Suprapubic skin (tissue), 4 donors: ENCODE measurements at regions not wholly inside any gene's neighbourhood (a gene's known extent, or its start where the extent isn't known, plus 50 kb on each side); places are given as distances from the start of the nearest gene placed in this dataset.

Source experiments
- DNase-seq, 2 donors: peaks; one replicate each; pipeline ENCODE4 v3.0.0-alpha.2; 2019; ENCODE audit warnings: low spot score in 2 of 2
- H3K27ac ChIP-seq: fragments of 200-600 bp; sonication (generic); one replicate; pipeline ENCODE4 v1.5.1; 2019
- H3K27me3 ChIP-seq: fragments of 200-600 bp; sonication (generic); one replicate; pipeline ENCODE4 v1.5.1; 2019
- H3K36me3 ChIP-seq: fragments of 200-600 bp; sonication (generic); one replicate; pipeline ENCODE4 v1.5.1; 2019
- H3K4me1 ChIP-seq: fragments of 200-600 bp; sonication (generic); one replicate; pipeline ENCODE4 v1.5.1; 2019
- H3K4me3 ChIP-seq: fragments of 200-600 bp; sonication (generic); one replicate; pipeline ENCODE4 v1.5.1; 2019; ENCODE audit warnings: mild to moderate bottlenecking
- H3K9me3 ChIP-seq: fragments of 200-600 bp; sonication (generic); one replicate; pipeline ENCODE4 v1.5.1; 2019
- CTCF ChIP-seq, 2 donors: fragments of 200-600 bp in 1 of 2; fragments of 450-650 bp in 1 of 2; sonication (generic) in 1 of 2; IDR thresholded peaks; one replicate each; pipeline ENCODE4 v1.5.1; 2016 to 2019; ENCODE audit warnings: antibody characterized with exemption in 2 of 2, mild to moderate bottlenecking in 1 of 2, moderate library complexity in 1 of 2
- EP300 ChIP-seq: sonication (generic); formaldehyde crosslinking; IDR thresholded peaks from one replicate; pipeline ENCODE4 v1.6.1; 2017; ENCODE audit warnings: antibody characterized with exemption
- POLR2A ChIP-seq, 2 donors: fragments of 450-650 bp; IDR thresholded peaks; one replicate each; pipeline ENCODE4 v1.6.1; 2017; ENCODE audit warnings: antibody characterized with exemption in 2 of 2, mild to moderate bottlenecking in 2 of 2, moderate library complexity in 2 of 2
- POLR2AphosphoS5 ChIP-seq, 3 donors: sonication (generic); formaldehyde crosslinking; IDR thresholded peaks; one replicate each; pipeline ENCODE4 v1.6.1; 2017; ENCODE audit warnings: antibody characterized with exemption in 3 of 3
- WGBS: methylation state at CpG from one replicate; pipeline ENCODE4 v1.1.5; 2018; 5-methylcytosine and 5-hydroxymethylcytosine counted together

DNA sequence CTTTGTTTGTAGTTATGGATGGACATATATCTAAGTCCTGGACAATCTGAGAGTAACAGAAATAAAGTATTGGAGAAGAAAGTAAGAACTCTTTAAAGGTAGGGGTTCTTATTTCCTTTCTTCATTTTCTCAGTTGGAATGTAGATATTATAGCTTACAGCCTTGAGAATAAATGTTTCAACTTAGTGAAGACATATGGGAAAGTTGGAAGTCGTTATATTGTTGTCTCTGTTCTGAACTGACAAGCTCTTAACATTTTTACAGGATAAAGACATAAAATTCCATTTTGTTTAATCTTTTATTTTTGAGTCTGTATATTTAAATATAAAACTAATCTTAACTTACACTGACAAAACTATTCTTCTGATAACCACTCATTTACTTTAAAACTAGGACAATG lies 2187.5 kb upstream of the ACO1 start:
- WGBS, result 35% methylated on average over 1 of the region's 1 CpG
- no peak overlapping the region for H3K27ac ChIP-seq
- no peak overlapping the region for H3K4me3 ChIP-seq
- no peaks in the 10 kb centered on the region for H3K27me3 ChIP-seq
- H3K36me3 ChIP-seq, result no peaks in the 10 kb centered on the region
- TF ChIP-seq POLR2A (IDR thresholded peaks at IDR 0.05) (no peak), POLR2AphosphoS5 (IDR thresholded peaks at IDR 0.05) (no peak), EP300 (no peak), CTCF (IDR thresholded peaks at IDR 0.05) (no peak)
- no peaks in the 10 kb centered on the region for H3K4me1 ChIP-seq
- H3K9me3 ChIP-seq, result peaks cover 4% of the 10 kb centered on the region
- DNase-seq, result no peak

DNA sequence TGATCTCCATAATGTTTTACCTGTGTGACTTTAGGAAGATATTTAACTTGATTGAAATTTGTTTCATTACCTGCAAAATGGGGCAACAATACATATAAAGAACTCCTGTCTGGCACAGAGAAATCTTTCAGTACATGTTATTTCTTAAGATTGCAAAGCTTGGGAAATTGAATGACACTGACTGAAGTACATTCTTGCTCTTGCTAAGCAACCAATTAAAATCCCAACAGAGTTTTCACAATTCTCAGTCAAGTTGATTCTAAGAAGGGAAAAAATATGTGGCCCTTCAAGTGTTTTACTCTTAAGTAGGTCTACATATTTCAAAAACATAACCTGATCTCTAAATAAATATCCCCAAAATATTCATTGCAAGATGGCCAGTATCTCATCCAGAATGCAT lies 2187.0 kb upstream of the ACO1 start:
- Histone ChIP-seq H3K27me3 (no peaks in the 10 kb centered on the region), H3K4me3 (no peak overlapping the region), H3K4me1 (no peaks in the 10 kb centered on the region), H3K36me3 (no peaks in the 10 kb centered on the region), H3K9me3 (peaks cover 4% of the 10 kb centered on the region), H3K27ac (no peak overlapping the region)
- no peak for DNase-seq
- TF ChIP-seq EP300, result no peak
- TF ChIP-seq POLR2A (IDR thresholded peaks at IDR 0.05), result no peak
- TF ChIP-seq CTCF (IDR thresholded peaks at IDR 0.05), result no peak
- TF ChIP-seq POLR2AphosphoS5 (IDR thresholded peaks at IDR 0.05), result no peak

- DNase-seq, result no peak
- H3K36me3 ChIP-seq, result no peaks in the 10 kb centered on the region
- TF ChIP-seq CTCF (IDR thresholded peaks at IDR 0.05) (no peak), POLR2AphosphoS5 (IDR thresholded peaks at IDR 0.05) (no peak), POLR2A (IDR thresholded peaks at IDR 0.05) (no peak), EP300 (no peak)
These were observed 2186.5 kb upstream of the ACO1 start for GRCh38 chr9:30197954-30198353.

DNA sequence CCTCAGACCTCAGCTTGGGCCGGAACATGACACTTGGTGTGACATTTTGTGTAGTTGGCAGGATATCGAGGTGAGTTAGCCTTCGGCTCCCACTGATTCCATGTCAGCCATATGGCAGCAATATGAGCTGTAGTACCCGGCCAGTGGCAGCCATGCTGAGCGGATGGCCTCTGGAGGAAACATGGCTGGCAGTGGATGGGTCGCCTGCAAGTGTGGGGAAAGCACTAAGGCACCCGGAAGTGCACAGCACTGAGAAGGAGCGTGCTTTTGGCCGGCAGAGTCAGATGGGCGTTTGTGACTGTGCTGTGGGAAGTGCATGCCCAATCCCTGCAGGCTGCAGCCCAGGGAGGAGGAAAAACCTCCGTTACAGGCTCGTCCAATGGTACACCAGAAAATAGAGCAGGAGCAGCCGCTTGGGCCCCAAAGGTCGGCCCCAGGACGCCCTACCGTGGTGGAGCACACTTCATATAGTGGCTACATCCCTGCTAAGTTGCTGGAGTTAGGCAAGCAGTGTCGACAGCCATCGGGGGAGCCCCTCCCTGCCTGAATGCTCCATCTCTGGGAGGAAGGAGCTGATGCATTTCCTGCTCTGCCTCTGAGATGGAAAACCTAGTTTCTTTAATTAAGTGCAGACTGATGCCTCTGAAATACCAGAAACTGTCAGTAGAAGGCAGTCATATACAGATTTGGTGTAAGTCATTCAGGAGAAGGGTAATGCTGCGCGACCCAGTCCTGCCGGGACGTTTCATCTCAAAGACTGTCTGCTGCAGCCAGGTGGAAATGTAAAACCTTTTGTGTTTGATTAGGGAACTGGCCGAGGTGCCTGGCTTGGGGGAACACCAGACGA lies 2185.8 kb upstream of the ACO1 start:
- Histone ChIP-seq H3K36me3 (no peaks in the 10 kb centered on the region), H3K27me3 (no peaks in the 10 kb centered on the region), H3K9me3 (peaks cover 4% of the 10 kb centered on the region), H3K27ac (no peak overlapping the region), H3K4me1 (no peaks in the 10 kb centered on the region), H3K4me3 (no peak overlapping the region)
- WGBS, result 80% methylated on average over 16 of the region's 24 CpGs
- no peak for DNase-seq
- TF ChIP-seq POLR2AphosphoS5 (IDR thresholded peaks at IDR 0.05), result no peak
- no peak for TF ChIP-seq POLR2A (IDR thresholded peaks at IDR 0.05)
- TF ChIP-seq EP300, result no peak
- TF ChIP-seq CTCF (IDR thresholded peaks at IDR 0.05), result no peak

More at GRCh38 chr9:30197954-30198353, 2186.5 kb upstream of the ACO1 start:
- 79% methylated on average over 4 of the region's 4 CpGs for WGBS
- no peak overlapping the region for H3K4me3 ChIP-seq
- H3K9me3 ChIP-seq, result peaks cover 4% of the 10 kb centered on the region
- H3K27ac ChIP-seq, result no peak overlapping the region
- H3K4me1 ChIP-seq, result no peaks in the 10 kb centered on the region
- no peaks in the 10 kb centered on the region for H3K27me3 ChIP-seq

DNA sequence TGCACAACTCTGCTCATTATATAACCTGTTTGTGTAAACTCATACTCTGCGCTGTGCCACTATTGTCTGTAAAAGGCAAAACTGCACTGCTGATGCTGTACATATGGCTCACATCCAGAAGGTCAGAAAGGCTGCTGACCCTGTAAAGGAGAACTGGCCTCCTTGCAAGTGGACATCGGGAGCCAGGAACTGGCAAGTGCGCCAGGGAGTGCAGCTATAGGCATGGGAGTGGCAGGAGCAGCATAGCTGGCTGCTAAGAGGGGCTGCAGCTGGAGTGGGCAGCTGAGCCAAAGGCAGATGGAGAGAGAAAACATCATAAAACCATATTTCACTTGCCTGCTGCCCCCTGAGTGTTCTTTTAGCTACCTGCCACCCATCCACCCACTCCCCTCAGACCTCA lies 2183.4 kb upstream of the ACO1 start:
- no peak for DNase-seq
- WGBS, result 88% methylated on average over 3 of the region's 3 CpGs
- no peak for TF ChIP-seq POLR2AphosphoS5 (IDR thresholded peaks at IDR 0.05)
- TF ChIP-seq EP300, result no peak
- TF ChIP-seq CTCF (IDR thresholded peaks at IDR 0.05), result no peak
- TF ChIP-seq POLR2A (IDR thresholded peaks at IDR 0.05), result no peak
- H3K27me3 ChIP-seq, result no peaks in the 10 kb centered on the region
- no peaks in the 10 kb centered on the region for H3K4me1 ChIP-seq
- no peak overlapping the region for H3K4me3 ChIP-seq
- H3K27ac ChIP-seq, result no peak overlapping the region
- peaks cover 4% of the 10 kb centered on the region for H3K9me3 ChIP-seq
- H3K36me3 ChIP-seq, result no peaks in the 10 kb centered on the region
